Activated CD4-positive, alpha-beta T cell treated with anti-CD3 and anti-CD28 coated beads, Interleukin-2, Interleukin-6, amounts not matched to agents 100 ng/mL and 50 ng/mL, durations not matched to agents 16 hours and 8 hours (primary cell): ENCODE measurements at regions not wholly inside any gene's neighbourhood (a gene's known extent, or its start where the extent isn't known, plus 50 kb on each side); places are given as distances from the start of the nearest gene placed in this dataset.

Experiments used
- DNase-seq: peaks from one replicate; pipeline ENCODE4 v3.0.0-alpha.2; 2020

DNA sequence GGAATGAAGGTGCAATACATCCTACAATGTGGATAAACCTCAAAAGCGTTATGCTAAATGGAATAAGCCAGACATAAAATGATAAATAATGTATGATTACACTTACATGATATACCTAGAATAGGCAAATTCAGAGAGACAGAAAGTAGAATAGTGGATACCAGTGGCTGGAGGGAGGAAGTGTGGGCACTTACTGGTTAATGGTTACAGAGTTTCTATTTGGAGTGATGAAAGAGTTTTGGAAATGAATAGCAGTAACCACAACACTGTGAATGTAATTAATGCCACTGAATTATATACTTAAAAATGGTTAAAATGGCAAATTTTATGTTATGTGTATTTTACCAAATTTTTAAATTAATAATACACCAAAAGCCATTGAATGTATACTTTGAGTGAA lies 71.4 kb upstream of the CST7 start:
- no peak for DNase-seq

DNA sequence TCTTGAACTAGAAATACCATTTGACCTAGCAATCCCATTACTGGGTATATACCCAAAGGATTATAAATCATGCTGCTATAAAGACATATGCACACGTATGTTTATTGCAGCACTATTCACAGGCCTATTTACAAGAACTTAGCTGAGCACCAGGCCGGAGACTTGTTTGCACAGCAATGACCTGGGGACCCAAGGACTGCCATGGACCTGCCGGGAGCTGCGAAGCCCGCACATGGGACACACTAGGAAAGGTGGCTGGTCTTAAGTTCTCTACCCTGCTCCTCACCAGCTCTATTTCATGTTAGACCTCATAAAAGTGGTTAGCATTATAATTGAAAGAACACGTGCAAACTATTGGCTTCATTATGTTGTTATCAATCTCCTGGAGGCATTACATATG lies 70.4 kb upstream of the CST7 start:
- no peak for DNase-seq

GRCh38 chr20:24879875-24880274 lies 69.2 kb upstream of the CST7 start:
- no peak for DNase-seq

GRCh38 chr20:24880356-24880755 lies 68.7 kb upstream of the CST7 start:
- no peak for DNase-seq

- DNase-seq: no peak
Measured at GRCh38 chr20:24890286-24890685, 58.8 kb upstream of the CST7 start.

- DNase-seq: no peak
Measured at GRCh38 chr20:24891546-24892393, 57.3 kb upstream of the CST7 start.

DNA sequence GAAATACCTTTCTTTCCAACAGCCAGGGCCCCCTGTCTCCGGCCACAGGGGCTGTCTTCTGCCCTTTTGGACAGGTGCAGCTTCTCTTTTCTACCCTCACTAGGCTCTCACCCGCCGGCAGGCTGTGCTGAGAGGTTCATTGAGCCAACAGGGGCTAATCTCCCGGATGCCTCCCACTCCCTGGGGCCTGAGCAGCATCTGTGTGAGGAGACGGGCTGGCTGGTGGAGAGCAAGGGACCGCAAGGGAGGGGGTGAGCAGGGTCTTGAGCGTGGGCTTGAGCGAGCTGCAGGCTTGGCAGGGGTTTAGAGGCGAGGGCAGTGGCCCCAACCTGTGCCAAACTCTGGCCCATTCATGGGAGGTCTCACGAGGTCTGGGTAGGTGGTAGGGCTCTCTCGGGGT lies 56.5 kb upstream of the CST7 start:
- no peak for DNase-seq

- no peak for DNase-seq
Measured at GRCh38 chr20:24892931-24893330, 56.1 kb upstream of the CST7 start.

DNA sequence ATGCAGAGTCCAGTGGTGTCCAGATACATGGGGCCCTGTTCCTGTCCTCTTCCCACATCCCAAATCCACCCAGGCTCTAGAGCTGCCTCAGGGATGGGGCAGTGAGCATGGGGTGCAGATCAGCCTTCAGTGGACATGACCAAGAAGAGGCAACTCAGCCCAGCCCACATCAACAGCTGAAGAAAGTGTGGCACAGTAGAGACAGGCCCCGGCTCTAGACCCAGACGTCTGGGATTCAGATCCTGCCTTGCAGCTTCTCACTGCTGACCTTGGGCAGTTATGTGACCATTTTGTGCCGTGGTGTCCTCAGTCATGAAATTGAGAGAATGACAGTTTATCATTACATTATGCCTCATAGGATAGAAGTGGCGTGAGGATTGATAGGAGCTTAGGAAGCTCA lies 54.6 kb upstream of the CST7 start:
- no peak for DNase-seq

- no peak for DNase-seq
Measured at GRCh38 chr20:24894967-24895366, 54.1 kb upstream of the CST7 start.

- no peak for DNase-seq
Measured at GRCh38 chr20:24895431-24895830, 53.6 kb upstream of the CST7 start.

DNA sequence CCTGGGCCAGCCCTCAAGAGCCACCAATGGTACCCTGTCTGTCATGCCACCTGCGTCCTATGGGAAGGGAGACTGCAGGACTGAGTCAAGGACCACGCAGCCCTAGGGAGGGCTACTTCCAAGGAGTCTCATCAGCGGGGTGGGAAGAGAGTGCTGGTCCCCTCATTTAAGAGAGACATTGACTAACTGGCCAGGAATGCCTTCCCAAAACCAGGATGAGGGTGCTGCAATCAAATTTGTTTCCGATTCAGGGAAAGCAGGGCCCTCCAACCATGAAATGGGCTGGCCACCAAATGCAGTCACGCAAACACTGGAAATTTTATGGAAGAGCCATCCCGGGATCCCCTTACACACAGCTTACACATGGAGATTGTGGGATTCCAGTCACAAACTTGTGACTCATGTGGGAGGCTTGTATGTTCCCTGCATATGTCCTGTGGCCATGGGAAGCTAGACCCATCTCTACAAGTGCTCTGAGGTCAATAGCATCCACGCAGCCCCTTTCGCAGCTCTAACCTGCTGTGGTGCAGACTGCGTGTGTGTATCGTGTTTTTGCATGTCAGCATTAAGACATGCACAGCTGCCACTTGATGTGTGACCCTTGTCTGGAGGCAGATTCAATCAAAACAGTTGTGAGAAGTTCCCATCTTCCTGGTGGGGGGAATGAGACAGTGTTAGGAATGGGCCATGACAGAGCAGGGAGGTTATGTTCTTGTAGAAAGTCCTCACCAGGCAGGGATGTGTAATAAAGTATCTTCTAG lies 53.0 kb upstream of the CST7 start:
- DNase-seq: no peak

DNA sequence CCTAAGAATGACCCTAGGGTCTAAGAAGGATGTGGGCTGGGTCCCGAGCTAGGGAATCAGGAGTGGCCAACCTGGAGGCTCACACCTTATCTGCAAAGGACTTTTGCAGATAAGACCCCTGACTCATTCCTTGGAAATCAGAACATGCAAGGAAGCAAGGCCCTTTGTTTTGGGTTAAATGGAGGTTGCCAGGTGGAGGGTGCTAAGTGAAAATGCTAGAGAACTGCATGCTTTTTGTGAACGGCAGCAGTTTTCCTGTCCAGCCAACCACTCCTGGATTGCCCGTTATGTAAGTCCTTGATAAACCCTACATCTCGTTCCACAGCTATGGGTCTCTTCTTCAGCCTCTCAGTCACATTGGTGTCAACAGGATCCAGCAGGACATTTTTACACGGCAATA lies 52.1 kb upstream of the CST7 start:
- no peak for DNase-seq

DNA sequence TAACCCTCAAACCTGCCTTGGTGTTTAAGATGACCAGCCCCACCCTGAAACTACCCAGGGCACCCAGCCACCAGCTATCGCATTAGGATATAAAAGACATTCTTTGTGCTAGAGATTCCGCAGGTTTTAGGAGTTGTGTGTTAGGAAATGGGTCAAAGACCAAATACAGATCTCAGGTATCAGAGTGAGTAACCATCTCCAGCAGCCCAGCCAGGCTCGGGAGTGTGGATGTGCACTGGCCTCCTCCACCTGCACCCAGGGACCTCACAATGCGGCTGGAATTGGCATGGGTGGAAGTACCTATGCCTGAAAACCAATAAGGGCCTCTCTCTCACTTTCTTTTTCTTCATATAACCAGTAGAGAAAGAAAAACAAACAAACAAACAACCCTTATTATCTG lies 51.1 kb upstream of the CST7 start:
- no peak for DNase-seq

DNA sequence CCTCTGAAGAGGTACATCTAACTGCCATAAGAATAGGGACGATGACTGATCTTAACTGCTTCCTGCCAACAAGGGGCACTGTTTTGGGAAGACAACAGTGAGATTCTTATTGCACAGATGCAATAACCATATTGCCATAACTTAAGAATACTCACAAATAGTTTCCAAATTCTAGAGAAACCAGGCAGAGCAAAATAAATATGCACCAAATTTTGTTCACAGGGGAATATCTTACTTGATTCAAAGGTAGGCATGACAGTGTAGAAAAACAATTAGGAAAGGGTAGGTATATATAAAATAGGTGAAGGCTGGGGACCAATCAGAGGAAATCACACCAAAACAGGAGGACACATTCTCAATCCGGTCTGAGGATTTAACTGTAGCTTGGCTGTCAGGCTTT lies 49.9 kb upstream of the CST7 start:
- no peak for DNase-seq
